OCI-LY1 (cell line): ENCODE measurements at regions not wholly inside any gene's neighbourhood (a gene's known extent, or its start where the extent isn't known, plus 50 kb on each side); places are given as distances from the start of the nearest gene placed in this dataset.

Experiments
- H2AFZ ChIP-seq: fragments of 200-600 bp; sonication (generic), shearing (Covaris generic); 2 replicates; pipeline ENCODE4 v1.6.0; 2014; ENCODE audit warnings: antibody characterized with exemption, mild to moderate bottlenecking, low read length
- H3F3A ChIP-seq: fragments of 200-600 bp; sonication (generic), shearing (Covaris generic); 2 replicates; pipeline ENCODE4 v1.6.0; 2014; ENCODE audit warnings: mild to moderate bottlenecking, antibody characterized with exemption, low read length, moderate library complexity; ENCODE audit not compliant: insufficient read depth
- H3K27ac ChIP-seq: fragments of 200-600 bp; sonication (generic); 2 replicates; pipeline ENCODE4 v1.5.1; 2014; ENCODE audit warnings: low read length, mixed run types, mild to moderate bottlenecking, low read depth; ENCODE audit not compliant: poor library complexity, severe bottlenecking
- H3K27me3 ChIP-seq: fragments of 200-600 bp; sonication (generic); 2 replicates; pipeline ENCODE4 v1.6.0; 2014; ENCODE audit warnings: antibody characterized with exemption, mild to moderate bottlenecking, low read length, moderate library complexity; ENCODE audit not compliant: insufficient read depth
- H3K36me3 ChIP-seq: fragments of 200-600 bp; sonication (generic); 2 replicates; pipeline ENCODE4 v1.6.1; 2014; ENCODE audit warnings: mild to moderate bottlenecking, antibody characterized with exemption, low read length, moderate library complexity, mixed read lengths; ENCODE audit not compliant: insufficient read depth
- H3K4me1 ChIP-seq: fragments of 200-600 bp; sonication (generic); 2 replicates; pipeline ENCODE4 v1.5.1; 2014; ENCODE audit warnings: mild to moderate bottlenecking, low read length, moderate library complexity; ENCODE audit not compliant: insufficient read depth, severe bottlenecking
- H3K4me2 ChIP-seq: fragments of 200-600 bp; sonication (generic), shearing (Covaris generic); 2 replicates; pipeline ENCODE4 v1.6.1; 2014; ENCODE audit warnings: low read length
- H3K4me3 ChIP-seq: fragments of 200-600 bp; sonication (generic); 2 replicates; pipeline ENCODE4 v1.5.1; 2014; ENCODE audit warnings: low read length, low read depth, mild to moderate bottlenecking, mixed read lengths; ENCODE audit not compliant: poor library complexity, severe bottlenecking
- H3K79me2 ChIP-seq: fragments of 200-600 bp; shearing (Covaris generic); 2 replicates; pipeline ENCODE4 v1.6.1; 2016; ENCODE audit warnings: mixed run types, low read length, mixed read lengths; ENCODE audit not compliant: insufficient read depth
- H3K9ac ChIP-seq: fragments of 200-600 bp; sonication (generic), shearing (Covaris generic); 2 replicates; pipeline ENCODE4 v1.6.1; 2014; ENCODE audit warnings: mild to moderate bottlenecking, low read length, mixed read lengths
- H3K9me2 ChIP-seq: fragments of 200-600 bp; sonication (generic), shearing (Covaris generic); 2 replicates; pipeline ENCODE4 v1.6.1; 2014; ENCODE audit warnings: low read depth, mild to moderate bottlenecking, low read length, mixed read lengths
- H3K9me3 ChIP-seq: fragments of 200-600 bp; shearing (Covaris generic); 2 replicates; pipeline ENCODE4 v1.6.1; 2014; ENCODE audit warnings: low read length, mixed read lengths
- H4K20me1 ChIP-seq: fragments of 200-600 bp; sonication (generic), shearing (Covaris generic); 2 replicates; pipeline ENCODE4 v1.6.0; 2016; ENCODE audit warnings: mild to moderate bottlenecking, low read length; ENCODE audit not compliant: insufficient read depth
- CTCF ChIP-seq: fragments of 200-600 bp; sonication (generic), shearing (Covaris generic); IDR thresholded peaks from 2 replicates; pipeline ENCODE4 v1.5.1; 2017; ENCODE audit warnings: mild to moderate bottlenecking, antibody characterized with exemption, low read length, moderate library complexity, mixed read lengths
- EZH2 ChIP-seq: fragments of 200-600 bp; sonication (generic), shearing (Covaris generic); IDR thresholded peaks from 2 replicates; pipeline ENCODE4 v1.8.0; 2017; ENCODE audit warnings: borderline replicate concordance, mixed run types, mild to moderate bottlenecking, antibody characterized with exemption, low read length, moderate library complexity, mixed read lengths

- Histone ChIP-seq H3K9me2 (no peaks in the 10 kb centered on the region), H3K9me3 (no peaks in the 10 kb centered on the region), H3K4me1 (no peaks in the 10 kb centered on the region), H3K4me2 (no peak overlapping the region), H4K20me1 (no peaks in the 10 kb centered on the region), H3K9ac (no peak overlapping the region), H2AFZ (no peak overlapping the region), H3K27ac (no peak overlapping the region), H3K36me3 (no peaks in the 10 kb centered on the region), H3K79me2 (no peaks in the 10 kb centered on the region), H3K4me3 (no peak overlapping the region), H3K27me3 (peaks cover 6% of the 10 kb centered on the region; the same call in 1 of the 2 replicates), H3F3A (no peaks in the 10 kb centered on the region)
- TF ChIP-seq CTCF (no peak), EZH2 (no peak)
Measured at GRCh38 chr16:85208181-85208580, 95.9 kb upstream of the CIBAR2 start.

- Histone ChIP-seq H3K27ac (no peak overlapping the region), H2AFZ (no peak overlapping the region), H3F3A (no peaks in the 10 kb centered on the region), H3K79me2 (no peaks in the 10 kb centered on the region), H3K9ac (no peak overlapping the region), H3K36me3 (no peaks in the 10 kb centered on the region), H3K9me2 (no peaks in the 10 kb centered on the region), H3K4me2 (no peak overlapping the region), H4K20me1 (no peaks in the 10 kb centered on the region), H3K27me3 (peaks cover 5% of the 10 kb centered on the region; the same call in 1 of the 2 replicates), H3K4me3 (no peak overlapping the region), H3K9me3 (no peaks in the 10 kb centered on the region), H3K4me1 (no peaks in the 10 kb centered on the region)
- TF ChIP-seq EZH2, result no peak
- no peak for TF ChIP-seq CTCF
Measured at GRCh38 chr16:85208643-85209520, 96.6 kb upstream of the CIBAR2 start.

- no peak overlapping the region for H3K4me2 ChIP-seq
- no peak overlapping the region for H3K9ac ChIP-seq
- H3K9me2 ChIP-seq, result no peaks in the 10 kb centered on the region
- H3K36me3 ChIP-seq, result no peaks in the 10 kb centered on the region
- H4K20me1 ChIP-seq, result no peaks in the 10 kb centered on the region
- no peak overlapping the region for H2AFZ ChIP-seq
- no peaks in the 10 kb centered on the region for H3K9me3 ChIP-seq
- no peaks in the 10 kb centered on the region for H3K79me2 ChIP-seq
- no peaks in the 10 kb centered on the region for H3F3A ChIP-seq
- no peaks in the 10 kb centered on the region for H3K4me1 ChIP-seq
- TF ChIP-seq EZH2, result no peak
- TF ChIP-seq CTCF, result no peak
- H3K27ac ChIP-seq, result no peak overlapping the region
- H3K27me3 ChIP-seq, result peaks cover 5% of the 10 kb centered on the region; the same call in 1 of the 2 replicates
- H3K4me3 ChIP-seq, result no peak overlapping the region
Measured at GRCh38 chr16:85209526-85210121, 97.4 kb upstream of the CIBAR2 start.
